Hindlimb muscle (tissue), 1 donor: ENCODE measurements at regions not wholly inside any gene's neighbourhood (a gene's known extent, or its start where the extent isn't known, plus 50 kb on each side); places are given as distances from the start of the nearest gene placed in this dataset.
A peak's percentile ranks its signal among the peaks of the same experiment; 100 is the strongest.

Source experiments
- DNase-seq: peaks from one replicate; pipeline ENCODE4 v3.0.0-alpha.2; 2013

DNA sequence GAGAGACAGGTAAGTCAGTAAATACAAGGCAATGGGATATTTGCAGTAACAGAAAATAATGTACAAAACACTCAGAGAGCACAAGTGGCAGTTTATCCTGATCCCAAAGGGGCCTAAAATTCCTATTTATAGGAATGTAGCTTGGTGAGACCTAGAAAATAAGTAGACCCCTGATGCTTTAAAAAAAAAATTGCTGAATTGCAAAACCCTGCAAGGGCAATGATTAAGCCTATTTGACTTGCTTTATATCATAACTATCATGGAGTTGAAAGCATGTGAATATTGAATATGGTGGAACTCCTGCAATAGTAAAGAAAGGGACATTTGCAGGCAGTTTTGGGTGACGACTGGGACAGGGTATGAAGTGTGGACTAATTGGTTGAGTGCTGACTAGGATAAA is 101.9 kb upstream of the C1orf21 start:
- no peak for DNase-seq

DNA sequence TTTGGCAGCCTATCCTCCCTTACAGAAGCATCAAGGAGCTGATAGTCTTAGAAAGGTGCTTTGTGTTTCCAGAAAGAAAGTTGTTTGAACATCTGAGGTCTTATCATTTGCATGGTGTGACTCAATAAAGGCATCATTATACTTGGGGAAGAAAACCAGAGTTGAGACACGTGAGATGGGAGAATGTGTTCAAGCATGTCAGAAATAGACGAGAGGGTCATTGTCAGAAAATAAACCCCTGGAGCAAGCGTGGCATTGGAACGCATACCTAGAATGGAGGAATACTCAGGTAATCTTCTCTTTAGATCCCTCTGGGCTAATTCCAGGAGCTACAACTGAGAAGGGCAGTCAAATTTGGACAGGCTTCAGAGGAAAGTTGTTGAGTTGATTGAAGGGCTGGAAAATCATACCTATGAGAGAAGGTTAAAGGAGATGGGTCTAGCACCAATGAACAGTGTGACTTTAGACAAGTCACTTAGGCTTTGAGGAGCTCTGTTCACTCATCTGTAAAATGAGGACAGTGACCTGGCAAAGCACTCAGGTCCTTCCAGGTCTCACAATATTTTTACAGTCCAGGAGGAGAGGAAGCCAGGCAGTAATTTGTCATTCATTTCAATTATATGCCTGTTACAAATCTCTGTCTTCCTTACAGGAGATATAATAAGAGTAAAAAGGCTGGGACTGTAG is 101.3 kb upstream of the C1orf21 start:
- no peak for DNase-seq

DNA sequence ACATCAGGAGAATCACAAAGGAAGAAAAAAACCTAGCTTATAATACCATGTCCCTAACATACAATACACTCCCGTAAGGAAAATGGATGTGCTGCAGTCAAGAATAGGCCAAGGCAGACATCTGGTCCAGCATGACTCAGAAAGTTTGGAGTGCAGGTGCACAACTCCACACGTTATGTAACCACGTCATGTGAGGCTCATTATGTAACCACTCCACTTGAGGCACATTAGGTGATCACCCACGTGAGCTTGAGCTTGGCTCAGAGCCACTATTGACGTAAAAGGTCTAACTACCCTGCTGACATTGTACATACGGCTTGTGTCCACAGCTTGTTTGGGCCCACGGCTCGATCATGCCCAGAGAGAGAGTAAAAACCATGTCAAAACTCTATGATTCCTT is 99.8 kb upstream of the C1orf21 start:
- DNase-seq = no peak

DNA sequence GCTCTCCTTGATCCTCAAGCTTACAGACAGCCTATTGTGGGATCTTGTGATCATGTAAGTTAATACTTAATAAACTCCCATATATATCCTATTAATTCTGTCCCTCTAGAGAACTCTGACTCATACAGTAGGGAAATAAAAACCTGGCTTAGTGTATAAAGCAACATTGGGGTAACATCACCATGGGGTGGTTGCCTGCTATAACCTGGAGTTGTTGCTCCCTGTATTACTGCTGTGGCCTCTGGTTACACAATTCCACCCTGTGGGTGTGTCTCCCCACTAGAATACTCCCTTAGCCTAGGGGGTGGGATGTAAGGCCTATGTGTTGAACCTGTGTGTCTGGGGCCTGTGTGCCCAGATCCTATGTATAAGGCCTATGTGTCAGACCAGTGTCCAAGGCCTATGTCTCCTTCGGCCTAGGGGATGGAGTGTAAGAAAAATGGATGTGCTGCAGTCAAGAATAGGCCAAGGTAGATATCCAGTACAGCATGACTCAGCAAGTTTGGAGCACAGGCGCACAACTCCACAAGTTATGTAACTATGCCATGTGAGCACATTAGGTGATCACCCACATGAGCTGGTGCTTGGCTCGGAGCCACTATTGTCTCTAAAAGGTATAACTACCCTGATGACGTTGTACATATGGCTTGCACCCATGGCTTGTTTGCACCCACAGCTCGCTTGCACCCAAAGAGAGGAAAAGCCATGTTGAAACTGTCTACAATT is 96.8 kb upstream of the C1orf21 start:
- DNase-seq = no peak

DNA sequence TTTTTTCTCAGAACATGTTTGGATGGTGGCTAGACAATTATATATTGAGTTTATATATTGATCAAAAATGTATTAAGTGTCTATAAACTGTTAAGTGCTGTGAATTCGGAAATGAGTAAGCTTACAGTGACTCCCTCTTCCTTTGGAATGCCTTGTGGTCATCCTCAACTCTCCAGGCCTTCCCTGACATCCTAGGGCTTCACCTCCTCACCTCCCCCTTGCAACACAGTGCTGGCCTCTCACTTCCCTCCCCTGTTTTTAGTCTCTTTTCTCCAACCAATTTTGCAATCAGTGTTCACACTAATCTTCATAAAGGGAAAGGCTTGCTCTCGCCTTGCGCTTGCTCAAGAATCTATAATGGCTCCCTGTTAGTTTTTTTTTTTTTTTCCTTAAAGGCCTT is 95.1 kb upstream of the C1orf21 start:
- DNase-seq = no peak

DNA sequence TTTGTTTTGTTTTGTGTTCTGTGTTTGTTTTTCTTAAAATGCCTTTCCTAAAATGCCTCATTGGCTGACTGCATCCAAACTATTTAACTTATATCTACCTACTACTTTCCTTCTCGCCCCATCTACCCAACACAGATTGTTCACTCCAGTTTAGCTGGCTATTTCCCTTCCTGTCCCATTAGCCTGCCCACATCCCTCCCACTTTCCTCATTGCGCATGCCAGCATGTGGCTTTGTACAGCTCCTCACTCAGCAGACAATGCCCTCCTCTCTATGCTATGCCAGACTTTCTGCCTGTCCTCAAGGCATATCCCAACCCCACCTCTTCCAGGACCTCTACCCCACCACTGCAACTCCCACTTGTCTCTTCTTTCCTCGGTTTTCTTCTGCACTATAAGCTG is 94.7 kb upstream of the C1orf21 start:
- no peak for DNase-seq

DNA sequence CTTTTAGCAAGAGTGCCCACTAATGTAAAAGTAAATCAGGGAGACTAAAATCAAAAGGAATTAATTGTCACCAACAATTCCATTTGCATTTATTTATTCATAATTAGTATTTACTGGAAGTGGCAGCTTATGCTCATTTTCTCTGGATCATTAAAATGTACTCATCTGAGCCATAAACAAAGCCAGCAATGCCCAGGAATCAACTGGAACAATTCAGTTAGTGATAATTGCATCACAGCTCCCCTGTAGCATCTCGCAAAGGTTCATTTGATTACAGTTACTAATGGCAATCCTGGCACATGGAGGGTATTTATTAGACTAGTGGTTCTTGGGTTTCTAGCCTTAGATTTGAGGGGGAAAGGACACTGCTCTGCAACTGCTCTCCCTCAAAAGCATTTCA is 92.7 kb upstream of the C1orf21 start:
- no peak for DNase-seq

DNA sequence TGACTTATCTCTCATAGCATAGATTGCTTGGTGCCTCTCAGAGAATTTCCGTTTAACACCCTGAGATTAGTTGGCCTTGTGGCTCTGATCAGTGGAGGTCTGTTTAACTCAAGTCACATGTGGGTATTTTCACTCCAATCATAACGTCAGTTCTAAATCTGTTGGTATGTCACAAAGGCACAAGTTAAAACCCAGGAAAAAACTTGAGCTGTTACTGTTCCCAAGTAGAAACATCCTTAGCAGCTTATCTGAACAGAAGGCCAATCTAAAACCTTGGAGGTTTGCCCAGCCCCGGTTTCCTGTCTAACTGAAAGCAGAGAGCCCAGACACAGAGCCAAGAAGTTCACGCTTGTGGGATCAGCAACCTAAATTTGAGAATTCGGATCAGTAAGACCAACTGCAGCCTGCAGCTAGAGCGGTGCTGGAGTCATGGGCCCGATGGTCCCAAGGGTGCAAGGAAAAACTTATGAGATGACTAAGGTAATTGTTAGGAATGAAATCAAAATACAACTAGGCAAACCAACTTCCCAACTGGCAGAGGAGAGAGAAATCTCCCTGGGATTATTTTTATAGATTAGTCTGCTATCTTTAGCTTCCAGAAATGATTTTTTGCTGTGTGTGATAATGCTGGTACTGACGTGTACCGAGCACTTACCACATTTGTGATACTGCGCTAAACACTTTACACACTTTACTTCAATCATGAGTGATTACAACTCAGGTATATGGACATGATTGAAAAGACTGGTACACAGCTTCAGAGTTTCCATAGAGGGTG is 90.2 kb upstream of the C1orf21 start:
- DNase-seq = peak; percentile 83

DNA sequence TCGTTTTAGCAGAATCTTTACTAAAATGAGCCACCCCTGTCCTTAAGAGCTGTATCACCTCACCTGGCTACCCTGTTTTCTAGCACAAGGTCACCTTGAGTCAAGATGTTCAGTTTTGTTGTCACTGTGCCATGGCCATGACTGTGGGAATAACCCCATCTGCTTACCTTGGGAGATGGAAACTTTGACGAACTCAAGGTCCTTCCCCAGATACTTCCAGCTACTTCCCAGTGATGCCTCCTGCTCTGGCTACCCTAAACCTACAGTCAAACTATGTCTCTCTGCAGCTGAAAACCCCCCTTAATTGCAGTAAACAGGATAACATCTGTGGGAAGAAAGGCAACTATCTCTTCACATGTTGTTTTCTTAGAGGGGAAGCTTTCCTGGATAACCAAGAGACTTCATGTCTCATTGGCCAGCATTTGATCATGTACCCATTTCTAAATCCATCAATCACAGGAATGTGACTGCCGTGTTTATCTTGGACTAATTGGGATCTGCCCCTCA is 89.5 kb upstream of the C1orf21 start:
- no peak for DNase-seq

DNA sequence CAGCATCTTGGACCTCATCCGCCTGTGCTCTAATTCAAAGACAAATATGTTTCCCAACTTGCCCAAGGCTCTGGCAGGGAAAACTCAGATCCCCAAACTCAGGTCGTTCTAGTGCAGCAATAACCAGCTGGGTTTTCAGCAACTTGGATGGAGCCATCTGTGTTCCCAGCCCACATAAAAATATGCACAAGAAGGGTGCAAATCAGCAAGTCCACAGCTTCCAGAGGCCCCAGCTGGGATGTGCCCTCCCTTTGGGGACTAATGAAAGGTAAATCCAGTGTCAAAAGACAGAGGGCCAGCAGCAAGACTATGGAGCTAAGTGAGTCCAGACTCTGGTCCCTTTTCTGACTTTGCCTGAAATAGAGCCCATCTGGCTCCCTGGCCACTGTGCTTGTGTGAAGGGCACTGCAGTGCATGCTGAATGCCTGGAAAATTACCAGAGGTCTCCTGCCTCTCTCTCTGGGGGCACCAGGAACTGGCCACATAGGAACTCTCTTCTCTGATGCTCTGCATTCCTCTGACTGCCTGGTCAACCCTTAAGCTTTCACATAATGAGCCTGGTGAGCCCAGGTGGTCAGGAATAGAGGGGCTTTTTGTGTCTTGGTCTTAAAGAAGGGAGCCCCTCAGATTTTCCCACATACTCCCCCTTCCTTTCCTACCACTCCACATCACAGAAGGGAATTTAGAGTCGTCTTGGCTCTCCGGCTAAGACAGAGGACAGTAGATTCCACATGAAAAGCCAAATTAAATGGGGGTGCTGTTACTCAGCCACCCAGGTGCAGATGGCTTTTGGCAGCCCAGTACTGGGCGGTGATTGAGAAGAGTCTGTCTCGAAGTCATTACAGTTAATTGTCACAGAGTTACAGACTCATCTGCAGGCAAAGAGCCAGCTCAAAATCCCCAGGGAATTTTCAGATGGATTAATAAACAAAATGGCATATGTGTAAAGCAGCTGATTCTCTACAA is 88.1 kb upstream of the C1orf21 start:
- DNase-seq = no peak

DNA sequence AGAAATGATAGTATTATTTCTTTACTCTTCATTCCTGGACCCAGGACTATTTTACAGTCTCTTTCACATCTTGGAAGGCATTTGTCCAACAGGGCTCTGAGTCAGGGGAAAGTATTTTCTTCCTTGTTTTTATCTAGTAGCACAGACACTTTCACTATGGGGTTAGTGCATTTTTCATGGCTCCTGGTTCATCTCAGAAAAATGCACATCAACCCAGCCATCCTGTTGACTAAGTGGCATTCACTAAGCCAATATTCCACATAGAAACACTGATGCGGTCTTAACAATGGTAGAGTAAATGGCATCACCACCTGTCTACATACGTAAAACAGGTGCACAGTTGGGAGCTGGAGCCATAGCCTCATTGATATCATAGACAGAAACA is 87.4 kb upstream of the C1orf21 start:
- DNase-seq = no peak

DNA sequence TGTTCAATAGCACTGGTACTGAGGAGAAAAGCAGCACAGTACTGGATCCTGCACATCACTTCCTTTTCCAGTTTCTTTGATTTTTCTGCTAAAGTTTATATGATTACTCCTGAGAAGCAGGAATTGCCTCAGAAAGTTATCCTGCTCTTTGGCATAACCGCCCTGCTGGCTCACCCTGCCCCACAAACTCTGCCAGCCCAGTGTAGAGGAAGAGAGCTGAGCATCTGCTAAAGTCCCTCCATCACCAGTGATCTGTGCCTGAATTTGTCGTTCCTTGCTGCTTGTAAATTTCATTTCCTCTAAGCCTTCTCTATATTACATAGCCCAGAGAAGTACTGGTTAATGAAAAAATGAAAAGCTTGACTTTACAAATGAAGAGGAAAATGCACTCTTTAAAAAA is 87.0 kb upstream of the C1orf21 start:
- no peak for DNase-seq

DNA sequence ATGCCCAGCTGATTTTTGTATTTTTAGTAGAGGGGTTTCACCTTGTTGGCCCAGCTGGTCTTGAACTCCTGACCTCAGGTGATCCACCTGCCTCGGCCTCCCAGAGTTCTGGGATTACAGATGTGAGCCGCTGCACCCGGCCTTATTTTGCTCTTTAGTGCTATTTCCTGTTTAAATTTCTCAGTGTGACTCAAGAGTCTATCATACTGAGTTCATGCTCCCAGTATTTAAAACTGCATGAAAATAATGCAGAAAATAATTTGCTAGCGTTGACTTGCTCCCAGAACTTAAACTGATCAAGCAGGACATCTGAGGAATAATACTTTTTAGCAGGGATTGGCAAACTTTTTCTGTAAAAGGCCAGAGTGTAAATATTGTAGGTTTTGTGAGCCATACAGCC is 86.4 kb upstream of the C1orf21 start:
- no peak for DNase-seq

DNA sequence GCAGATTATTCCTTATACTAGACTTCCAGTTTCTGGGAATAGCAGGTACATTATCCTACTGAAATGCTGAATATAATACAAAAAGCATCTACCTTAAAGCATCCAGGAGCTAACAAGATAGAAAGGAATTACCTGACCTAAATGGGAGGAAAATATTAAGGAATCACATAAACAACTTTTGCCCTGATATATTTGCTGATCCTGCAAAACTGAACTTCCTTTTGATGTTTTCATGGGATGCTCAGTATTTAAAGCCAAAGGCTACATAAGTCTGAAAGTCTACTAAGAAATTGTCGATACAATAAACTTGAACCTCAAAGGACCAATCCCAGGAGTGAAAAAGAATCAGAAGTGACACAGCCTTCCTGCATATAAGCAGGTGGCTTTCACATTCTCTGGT is 85.6 kb upstream of the C1orf21 start:
- no peak for DNase-seq

DNA sequence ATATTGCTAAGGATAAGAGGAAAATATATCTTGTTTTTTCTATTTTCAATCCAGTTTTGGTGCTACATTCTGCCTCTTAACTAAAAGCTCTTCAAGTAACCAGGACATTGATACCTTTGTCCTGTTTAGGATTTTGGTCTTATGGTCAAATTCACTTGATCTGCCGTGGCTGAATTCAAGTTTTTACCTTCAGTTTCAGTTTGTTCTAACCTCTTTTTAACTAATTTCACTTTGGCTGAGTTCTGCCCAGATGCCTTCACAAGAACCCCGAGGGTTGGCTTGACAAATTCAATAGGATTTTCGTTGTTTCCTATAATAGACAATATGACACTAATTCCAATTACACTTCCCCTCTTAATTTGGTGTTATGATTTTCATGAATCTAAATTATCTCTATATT is 84.5 kb upstream of the C1orf21 start:
- no peak for DNase-seq

DNA sequence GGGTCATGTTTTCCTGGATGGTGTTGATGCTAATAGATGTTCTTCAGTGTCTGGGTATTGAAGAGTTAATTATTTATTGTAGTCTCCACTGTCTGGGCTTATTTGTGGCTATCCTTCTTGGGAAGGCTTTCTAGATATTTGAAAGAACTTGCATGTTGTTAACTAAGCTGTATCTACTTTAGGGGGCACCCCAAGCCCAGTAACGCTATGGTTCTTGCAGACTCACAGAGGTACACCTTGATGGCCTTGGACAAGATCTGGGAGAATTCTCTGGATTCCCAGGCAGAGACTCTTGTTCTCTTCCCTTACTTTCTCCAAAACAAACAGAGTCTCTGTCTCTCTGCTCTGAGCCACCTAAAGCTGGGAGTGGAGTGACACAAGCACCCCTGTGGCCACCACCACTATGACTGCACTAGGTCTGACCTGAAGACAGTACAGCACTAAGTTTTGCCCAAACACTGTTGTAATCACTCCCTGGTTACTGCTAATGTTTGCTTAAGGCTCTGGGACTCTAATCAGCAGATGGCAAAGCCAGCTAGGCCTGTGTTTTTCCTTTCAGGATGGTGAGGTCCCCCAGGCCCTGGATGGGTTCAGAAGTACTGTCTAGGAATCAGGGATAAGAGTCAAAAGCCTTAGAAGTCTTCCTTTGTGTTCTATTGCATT is 76.5 kb upstream of the C1orf21 start:
- no peak for DNase-seq

DNA sequence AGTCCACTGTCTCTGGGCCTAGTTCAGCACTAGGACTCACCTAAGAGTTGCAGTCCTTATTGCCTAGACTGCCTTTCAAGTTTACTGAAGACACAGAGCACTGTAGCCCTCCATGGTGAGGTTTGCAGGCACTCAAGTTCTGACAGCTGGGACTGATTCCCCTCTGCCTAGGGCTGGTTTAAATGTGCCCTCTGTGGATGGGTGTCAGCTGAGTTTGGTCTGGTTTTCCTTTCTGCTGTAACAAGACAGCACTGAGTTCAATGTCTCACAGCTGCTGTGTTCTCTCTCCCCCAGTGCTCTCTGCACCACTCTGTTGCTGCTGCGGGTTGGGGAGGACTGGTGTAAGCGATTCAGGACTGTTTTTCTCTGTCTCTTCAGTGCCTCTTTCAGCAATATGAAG is 75.2 kb upstream of the C1orf21 start:
- no peak for DNase-seq

DNA sequence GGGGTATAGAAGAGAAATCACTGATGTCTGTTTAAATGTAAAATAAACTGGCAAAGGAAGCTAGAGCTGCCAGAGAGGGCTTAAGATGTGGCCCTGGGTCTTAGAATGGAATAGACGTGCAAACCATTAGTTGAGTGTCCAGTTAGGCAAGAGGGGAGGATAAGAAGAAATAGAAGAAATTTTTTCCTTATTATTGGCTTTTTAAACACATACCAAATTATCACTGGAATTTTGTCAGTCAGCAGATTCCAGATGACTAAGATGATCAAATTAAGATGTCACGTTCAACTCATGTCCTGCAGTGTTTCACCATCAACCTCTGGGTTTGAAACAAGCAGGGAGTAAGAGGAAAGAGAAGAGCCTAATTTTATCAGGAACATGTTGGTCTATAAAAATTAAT is 71.6 kb upstream of the C1orf21 start:
- no peak for DNase-seq

DNA sequence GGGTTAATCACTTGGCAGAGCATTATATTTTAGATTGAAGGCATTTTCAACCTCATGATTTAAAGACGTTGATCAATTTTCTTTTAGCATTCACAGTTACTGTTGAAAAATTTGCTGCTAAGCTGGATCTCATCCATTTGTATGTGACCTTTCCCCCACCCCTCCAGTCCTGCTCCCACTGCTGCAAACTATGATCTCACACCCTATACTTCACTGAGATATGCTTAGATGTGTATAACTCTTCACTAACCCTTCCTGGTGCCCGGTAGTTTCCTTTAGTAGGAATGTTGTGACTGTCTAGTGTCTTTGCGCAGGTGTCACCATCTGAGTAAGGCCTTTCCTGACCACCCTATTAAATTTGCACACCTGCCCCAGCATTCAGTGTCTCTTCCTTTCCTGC is 67.0 kb upstream of the C1orf21 start:
- DNase-seq = no peak

DNA sequence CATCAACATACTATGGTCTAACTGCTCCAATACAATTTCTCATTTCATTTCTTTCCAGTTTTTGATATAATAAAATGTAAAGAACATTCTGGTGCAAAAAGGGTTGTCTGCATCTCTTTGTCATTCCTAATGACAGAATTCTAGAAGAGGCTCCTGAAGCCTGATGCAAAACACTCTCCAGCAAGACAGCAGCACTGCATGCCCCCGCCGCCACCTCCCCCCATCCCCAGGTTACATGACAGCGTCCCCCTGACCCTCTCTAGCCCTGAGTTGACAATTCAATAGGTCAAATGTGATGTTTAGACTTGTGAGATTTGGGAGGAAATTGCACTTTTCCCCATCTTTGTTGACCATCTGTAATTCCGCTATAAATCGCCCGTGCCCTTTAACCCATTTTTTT is 64.6 kb upstream of the C1orf21 start:
- DNase-seq = no peak

DNA sequence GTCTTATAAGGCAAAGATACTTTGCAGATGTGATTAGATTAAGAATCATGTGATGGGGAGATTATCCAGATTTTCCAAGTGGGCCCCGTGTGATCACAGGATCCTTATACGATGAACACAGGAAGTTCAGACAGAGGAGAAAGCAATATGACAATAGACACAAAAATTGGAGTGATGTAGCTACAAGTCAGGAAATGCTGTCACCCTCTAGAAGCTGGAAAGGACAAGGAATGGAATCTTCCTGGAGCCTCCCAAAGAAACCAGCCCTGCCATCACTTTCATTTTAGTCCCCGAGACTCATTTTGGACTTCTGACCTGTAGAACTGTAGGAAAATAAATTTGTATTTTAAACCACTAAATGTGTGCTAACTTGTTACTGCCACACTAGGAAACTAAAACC is 61.9 kb upstream of the C1orf21 start:
- DNase-seq = no peak

DNA sequence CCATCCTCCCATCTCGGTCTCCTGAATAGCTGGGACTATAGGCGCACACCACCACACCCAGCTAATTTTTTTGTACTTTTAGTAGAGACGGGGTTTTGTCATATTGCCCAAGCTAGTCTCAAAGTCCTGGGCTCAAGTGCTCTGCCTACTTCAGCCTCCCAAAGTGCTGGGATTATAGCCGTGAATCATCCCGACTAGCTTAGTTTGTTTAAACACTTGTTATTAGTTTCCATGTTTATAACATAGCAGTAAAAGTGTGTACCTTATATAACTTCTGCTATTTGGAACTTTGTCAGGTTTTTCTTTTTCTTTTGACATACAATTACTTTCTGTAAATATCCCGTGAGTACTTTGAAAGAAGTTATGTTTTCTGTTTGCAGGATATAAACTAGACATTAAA is 60.6 kb upstream of the C1orf21 start:
- no peak for DNase-seq
